IMR-90 (cell line): ENCODE measurements at regions not wholly inside any gene's neighbourhood (a gene's known extent, or its start where the extent isn't known, plus 50 kb on each side); places are given as distances from the start of the nearest gene placed in this dataset.

Source experiments
- ATAC-seq: fragments of 200-7000 bp; cut with Tn5 transposase; 2 replicates; pipeline ENCODE4 v1.9.1; 2020; ENCODE audit warnings: low read depth, mild to moderate bottlenecking, moderate library complexity
- BruUV-seq: library from RNA; stranded (reverse); fragments of 400-500 nt; replicated peaks from 2 replicates; lab custom pipeline; 2021; lab: Mats Ljungman, UMichigan
- CTCF ChIA-PET: fragments of 300-600 bp; formaldehyde crosslinking; extraction: SDS; loops from one replicate; lab custom pipeline; 2021; ENCODE audit warnings: antibody characterized with exemption; lab: Yijun Ruan, JAX
- POLR2A ChIA-PET: fragments of 300-600 bp; sonication (Branson Sonifier 250); formaldehyde crosslinking; loops from one replicate; lab custom pipeline; 2022; ENCODE audit warnings: antibody characterized with exemption; ENCODE audit not compliant: unreplicated experiment; lab: Charles Lee
- DNase-seq: peaks from one replicate; pipeline ENCODE4 v3.0.0; 2013
- H2AFZ ChIP-seq: replicated peaks from 2 replicates; pipeline ENCODE3; 2013; ENCODE audit warnings: low read length, mild to moderate bottlenecking; ENCODE audit not compliant: poor library complexity
- H2AK5ac ChIP-seq: 2 replicates; pipeline ENCODE4 v1.6.1; 2013; ENCODE audit warnings: low read depth, low read length, inconsistent platforms
- H2AK9ac ChIP-seq: replicated peaks from 2 replicates; pipeline ENCODE3; 2013; ENCODE audit warnings: mild to moderate bottlenecking, low read depth, low read length, moderate library complexity; ENCODE audit not compliant: poor library complexity
- H2BK120ac ChIP-seq: 2 replicates; pipeline ENCODE4 v1.6.1; 2013; ENCODE audit warnings: low read depth, low read length, inconsistent platforms
- H2BK15ac ChIP-seq: 3 replicates; pipeline ENCODE4 v1.6.1; 2013; ENCODE audit warnings: low read depth, low read length, inconsistent platforms
- H2BK20ac ChIP-seq: 2 replicates; pipeline ENCODE4 v1.6.1; 2013; ENCODE audit warnings: low read depth, mild to moderate bottlenecking, inconsistent platforms, low read length, moderate library complexity
- H2BK5ac ChIP-seq: 2 replicates; pipeline ENCODE4 v1.6.1; 2013; ENCODE audit warnings: mild to moderate bottlenecking, low read depth, low read length, inconsistent platforms; ENCODE audit not compliant: poor library complexity, severe bottlenecking
- H3K14ac ChIP-seq: replicated peaks from 2 replicates; pipeline ENCODE4 v1.6.1; 2013; ENCODE audit warnings: low read depth, low read length, inconsistent platforms
- H3K18ac ChIP-seq: 2 replicates; pipeline ENCODE4 v1.6.1; 2013; ENCODE audit warnings: low read depth, low read length, control low read depth
- H3K23ac ChIP-seq: 2 replicates; pipeline ENCODE4 v1.6.1; 2013; ENCODE audit warnings: low read depth, low read length, inconsistent platforms
- H3K27ac ChIP-seq: 2 replicates; pipeline ENCODE4 v1.5.1; 2013; ENCODE audit warnings: mild to moderate bottlenecking, control low read depth, low read length; ENCODE audit not compliant: insufficient read depth
- H3K27me3 ChIP-seq: 2 replicates; pipeline ENCODE4 v1.6.1; 2013; ENCODE audit warnings: low read length; ENCODE audit not compliant: control insufficient read depth, insufficient read depth
- H3K36me3 ChIP-seq: 2 replicates; pipeline ENCODE4 v1.6.1; 2013; ENCODE audit warnings: low read length, mixed read lengths; ENCODE audit not compliant: control insufficient read depth, insufficient read depth
- H3K4ac ChIP-seq: 2 replicates; pipeline ENCODE4 v1.6.1; 2013; ENCODE audit warnings: low read depth, low read length, inconsistent platforms
- H3K4me1 ChIP-seq: 2 replicates; pipeline ENCODE4 v1.6.1; 2013; ENCODE audit warnings: low read length, mixed read lengths; ENCODE audit not compliant: control insufficient read depth, insufficient read depth
- H3K4me2 ChIP-seq: 2 replicates; pipeline ENCODE4 v1.6.1; 2013; ENCODE audit warnings: low read depth, mild to moderate bottlenecking, control low read depth, low read length, moderate library complexity
- H3K4me3 ChIP-seq: 2 replicates; pipeline ENCODE4 v1.5.1; 2013; ENCODE audit warnings: low read depth, mild to moderate bottlenecking, control low read depth, low read length, moderate library complexity; ENCODE audit not compliant: insufficient read depth
- H3K56ac ChIP-seq: 2 replicates; pipeline ENCODE4 v1.6.1; 2013; ENCODE audit warnings: low read length, inconsistent platforms; ENCODE audit not compliant: insufficient read depth; ENCODE audit errors: extremely low read depth
- H3K79me1 ChIP-seq, 2 experiments: 2 replicates each; pipeline ENCODE4 v1.6.1; 2013; ENCODE audit warnings: low read length in 2 of 2, inconsistent platforms in 1 of 2, low read depth in 1 of 2
- H3K9ac ChIP-seq: 2 replicates; pipeline ENCODE4 v1.6.1; 2013; ENCODE audit warnings: low read depth, low read length, control low read depth
- H3K9me1 ChIP-seq: 2 replicates; pipeline ENCODE4 v1.6.1; 2013; ENCODE audit warnings: low read length, inconsistent platforms; ENCODE audit not compliant: insufficient read depth
- H3K9me3 ChIP-seq: 2 replicates; pipeline ENCODE4 v1.6.1; 2013; ENCODE audit warnings: low read length; ENCODE audit not compliant: control insufficient read depth, insufficient read depth
- H4K20me1 ChIP-seq: 2 replicates; pipeline ENCODE4 v1.6.1; 2013; ENCODE audit warnings: low read length, inconsistent platforms; ENCODE audit not compliant: insufficient read depth
- H4K5ac ChIP-seq: 2 replicates; pipeline ENCODE4 v1.6.1; 2013; ENCODE audit warnings: mild to moderate bottlenecking, low read depth, low read length, control low read depth
- H4K8ac ChIP-seq, 2 experiments: 2 replicates each; pipeline ENCODE4 v1.6.1; 2013; ENCODE audit warnings: low read depth in 2 of 2, low read length in 2 of 2, control low read depth in 1 of 2, inconsistent platforms in 1 of 2
- H4K91ac ChIP-seq: 2 replicates; pipeline ENCODE4 v1.6.1; 2013; ENCODE audit warnings: low read depth, low read length, inconsistent platforms; ENCODE audit not compliant: insufficient read depth
- BHLHE40 ChIP-seq: fragments of 150-350 bp; IDR thresholded peaks from 2 replicates; pipeline ENCODE4 v1.6.1; 2016; ENCODE audit warnings: mild to moderate bottlenecking, low read depth, low read length
- CEBPB ChIP-seq: IDR thresholded peaks from 2 replicates; pipeline ENCODE4 v1.6.1; 2012; ENCODE audit warnings: low read depth, low read length, improper control_type of control experiment
- CHD1 ChIP-seq: IDR thresholded peaks from 2 replicates; pipeline ENCODE4 v1.6.1; 2012; ENCODE audit warnings: low read depth, low read length, improper control_type of control experiment
- MAZ ChIP-seq: IDR thresholded peaks from 2 replicates; pipeline ENCODE4 v1.6.1; 2012; ENCODE audit warnings: low read depth, mild to moderate bottlenecking, low read length, improper control_type of control experiment, moderate library complexity, borderline replicate concordance
- MXI1 ChIP-seq: IDR thresholded peaks from 2 replicates; pipeline ENCODE4 v1.6.1; 2012; ENCODE audit warnings: low read depth, mild to moderate bottlenecking, low read length, moderate library complexity, borderline replicate concordance
- POLR2A ChIP-seq: IDR thresholded peaks from 2 replicates; pipeline ENCODE4 v1.6.1; 2012; ENCODE audit warnings: mild to moderate bottlenecking, low read depth, low read length
- RFX5 ChIP-seq: IDR thresholded peaks from 2 replicates; pipeline ENCODE4 v1.8.0; 2012; ENCODE audit warnings: low read depth, mild to moderate bottlenecking, low read length, moderate library complexity
- SMC3 ChIP-seq: fragments of 150-350 bp; IDR thresholded peaks from 2 replicates; pipeline ENCODE4 v1.6.1; 2016; ENCODE audit warnings: low read depth, mild to moderate bottlenecking, antibody characterized with exemption, low read length, moderate library complexity
- WGBS, 2 experiments: methylation state at CpG; one replicate each; pipeline versions ENCODE4 v1.1.5 to v1.1.7; 2013; ENCODE audit warnings: missing lambda C conversion rate in 2 of 2; ENCODE audit not compliant: insufficient read length in 1 of 2; ENCODE audit errors: extremely low coverage in 2 of 2; 5-methylcytosine and 5-hydroxymethylcytosine counted together
- dilution Hi-C: fragments of 300-500 bp; cut with HindIII; formaldehyde crosslinking; loops from one replicate; pipeline ENCODE4 v1.14.3; 2018; ENCODE audit warnings: low sequenced_read_pairs; ENCODE audit not compliant: unreplicated experiment
- in situ Hi-C: fragments of 300-500 bp; cut with MboI; formaldehyde crosslinking; loops from 3 replicates; pipeline ENCODE4 v1.14.3; 2019; ENCODE audit warnings: low sequenced_read_pairs, inconsistent platforms, mixed read lengths
- intact Hi-C: fragments of 100-400 bp; cut with micrococcal nuclease; formaldehyde crosslinking; loops from 2 replicates; pipeline ENCODE4 v1.10.0; 2022
- TF ChIP-seq, protein P1 (sequence below): fragments of 150-350 bp; IDR thresholded peaks from 2 replicates; pipeline ENCODE4 v1.6.1; 2016; ENCODE audit warnings: low read depth, mild to moderate bottlenecking, low read length, moderate library complexity, borderline replicate concordance
- TF ChIP-seq, protein P2 (sequence below): fragments of 150-350 bp; IDR thresholded peaks from 2 replicates; pipeline ENCODE4 v1.6.1; 2017; ENCODE audit warnings: mild to moderate bottlenecking, antibody characterized with exemption, low read length, low read depth
- TF ChIP-seq, protein P3 (sequence below): conservative IDR thresholded peaks from 2 replicates; pipeline ENCODE4 v1.5.1; 2012; ENCODE audit warnings: mild to moderate bottlenecking, low read depth, low read length, improper control_type of control experiment

DNA sequence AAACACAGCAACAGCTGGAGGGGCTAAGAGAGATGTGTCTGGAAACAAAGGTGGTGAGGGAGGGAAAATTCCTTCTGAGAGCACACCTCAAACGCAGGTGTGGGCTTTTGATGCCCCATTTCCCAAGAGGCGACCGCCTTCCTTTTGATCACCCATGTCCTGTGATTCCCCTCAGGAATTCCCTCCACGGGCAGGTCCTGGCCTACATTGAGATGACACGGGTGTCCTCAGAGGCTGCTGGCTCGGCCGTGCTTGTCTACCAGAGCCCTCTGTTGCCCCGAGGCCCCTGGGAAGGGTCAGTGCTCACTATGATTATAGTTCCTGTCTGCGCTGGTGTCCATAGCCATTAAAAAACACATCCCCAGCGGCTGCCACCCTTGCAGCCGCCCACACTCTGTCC lies 242.6 kb downstream of the TFAP2C start:
- no peak overlapping the region for H4K91ac ChIP-seq
- CTCF ChIA-PET: interaction anchor here (0.6 kb wide), 1 partner anchor 36 kb away, joined by 3 read pairs; no protein-coding TSS in a partner anchor
- H3K27me3 ChIP-seq: peaks cover 2% of the 10 kb centered on the region; the same call in 1 of the 2 replicates

More for the DNA sequence above, 242.6 kb downstream of the TFAP2C start:
- POLR2A ChIA-PET: no interaction called here
- H3K14ac ChIP-seq: no peak overlapping the region
- no peak overlapping the region for H2BK20ac ChIP-seq
- no peak overlapping the region for H3K4me2 ChIP-seq
- no peak overlapping the region for H4K5ac ChIP-seq
- dilution Hi-C loops: no loop called here
- no peak overlapping the region for H2AFZ ChIP-seq
- H3K23ac ChIP-seq: no peak overlapping the region
- H3K18ac ChIP-seq: no peak overlapping the region
- DNase-seq: no peak
- H3K27ac ChIP-seq: no peak overlapping the region
- H3K9me3 ChIP-seq: no peaks in the 10 kb centered on the region
- TF ChIP-seq, protein P1, sequence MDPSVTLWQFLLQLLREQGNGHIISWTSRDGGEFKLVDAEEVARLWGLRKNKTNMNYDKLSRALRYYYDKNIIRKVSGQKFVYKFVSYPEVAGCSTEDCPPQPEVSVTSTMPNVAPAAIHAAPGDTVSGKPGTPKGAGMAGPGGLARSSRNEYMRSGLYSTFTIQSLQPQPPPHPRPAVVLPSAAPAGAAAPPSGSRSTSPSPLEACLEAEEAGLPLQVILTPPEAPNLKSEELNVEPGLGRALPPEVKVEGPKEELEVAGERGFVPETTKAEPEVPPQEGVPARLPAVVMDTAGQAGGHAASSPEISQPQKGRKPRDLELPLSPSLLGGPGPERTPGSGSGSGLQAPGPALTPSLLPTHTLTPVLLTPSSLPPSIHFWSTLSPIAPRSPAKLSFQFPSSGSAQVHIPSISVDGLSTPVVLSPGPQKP: no peak
- TF ChIP-seq, protein P2, sequence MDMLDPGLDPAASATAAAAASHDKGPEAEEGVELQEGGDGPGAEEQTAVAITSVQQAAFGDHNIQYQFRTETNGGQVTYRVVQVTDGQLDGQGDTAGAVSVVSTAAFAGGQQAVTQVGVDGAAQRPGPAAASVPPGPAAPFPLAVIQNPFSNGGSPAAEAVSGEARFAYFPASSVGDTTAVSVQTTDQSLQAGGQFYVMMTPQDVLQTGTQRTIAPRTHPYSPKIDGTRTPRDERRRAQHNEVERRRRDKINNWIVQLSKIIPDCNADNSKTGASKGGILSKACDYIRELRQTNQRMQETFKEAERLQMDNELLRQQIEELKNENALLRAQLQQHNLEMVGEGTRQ: no peak
- TF ChIP-seq CEBPB (no peak), MXI1 (no peak), POLR2A (no peak), MAZ (no peak), BHLHE40 (no peak), SMC3 (no peak), CHD1 (no peak), RFX5 (no peak)
- TF ChIP-seq, protein P3, sequence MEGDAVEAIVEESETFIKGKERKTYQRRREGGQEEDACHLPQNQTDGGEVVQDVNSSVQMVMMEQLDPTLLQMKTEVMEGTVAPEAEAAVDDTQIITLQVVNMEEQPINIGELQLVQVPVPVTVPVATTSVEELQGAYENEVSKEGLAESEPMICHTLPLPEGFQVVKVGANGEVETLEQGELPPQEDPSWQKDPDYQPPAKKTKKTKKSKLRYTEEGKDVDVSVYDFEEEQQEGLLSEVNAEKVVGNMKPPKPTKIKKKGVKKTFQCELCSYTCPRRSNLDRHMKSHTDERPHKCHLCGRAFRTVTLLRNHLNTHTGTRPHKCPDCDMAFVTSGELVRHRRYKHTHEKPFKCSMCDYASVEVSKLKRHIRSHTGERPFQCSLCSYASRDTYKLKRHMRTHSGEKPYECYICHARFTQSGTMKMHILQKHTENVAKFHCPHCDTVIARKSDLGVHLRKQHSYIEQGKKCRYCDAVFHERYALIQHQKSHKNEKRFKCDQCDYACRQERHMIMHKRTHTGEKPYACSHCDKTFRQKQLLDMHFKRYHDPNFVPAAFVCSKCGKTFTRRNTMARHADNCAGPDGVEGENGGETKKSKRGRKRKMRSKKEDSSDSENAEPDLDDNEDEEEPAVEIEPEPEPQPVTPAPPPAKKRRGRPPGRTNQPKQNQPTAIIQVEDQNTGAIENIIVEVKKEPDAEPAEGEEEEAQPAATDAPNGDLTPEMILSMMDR: no peak
- no peaks in the 10 kb centered on the region for H3K4me1 ChIP-seq
- H2AK5ac ChIP-seq: no peak overlapping the region
- H3K4ac ChIP-seq: no peak overlapping the region
- no peak overlapping the region for H4K8ac ChIP-seq
- no peaks in the 10 kb centered on the region for H3K9me1 ChIP-seq
- in situ Hi-C loops: no loop called here
- H2BK5ac ChIP-seq: no peak overlapping the region
- no peak overlapping the region for H3K4me3 ChIP-seq
- BruUV-seq: no TSS peak
- H3K79me1 ChIP-seq: no peaks in the 10 kb centered on the region
- no peak overlapping the region for H2BK15ac ChIP-seq
- no peak overlapping the region for H3K56ac ChIP-seq
- WGBS, 2 experiments: 34% methylated on average over 5 of the region's 11 CpGs; no CpG with 5 or more reads in 1 of the 2 experiments
- H4K20me1 ChIP-seq: no peaks in the 10 kb centered on the region
- intact Hi-C loops: no loop called here
- no peak for ATAC-seq
- no peak overlapping the region for H3K9ac ChIP-seq
- no peak overlapping the region for H2BK120ac ChIP-seq
- no peak overlapping the region for H2AK9ac ChIP-seq
- H3K36me3 ChIP-seq: no peaks in the 10 kb centered on the region
